KMS-11 (cell line): ENCODE measurements at regions not wholly inside any gene's neighbourhood (a gene's known extent, or its start where the extent isn't known, plus 50 kb on each side); places are given as distances from the start of the nearest gene placed in this dataset.

Source experiments
- H2AFZ ChIP-seq: fragments of 200-600 bp; sonication (generic); 2 replicates; pipeline ENCODE4 v1.6.1; 2016; ENCODE audit warnings: antibody characterized with exemption, mixed run types, low read depth
- H3K27ac ChIP-seq: fragments of 200-600 bp; sonication (generic); 2 replicates; pipeline ENCODE4 v1.6.1; 2016; ENCODE audit warnings: mild to moderate bottlenecking, mixed run types
- H3K27me3 ChIP-seq: fragments of 200-600 bp; sonication (generic); 2 replicates; pipeline ENCODE4 v1.6.1; 2017; ENCODE audit warnings: mild to moderate bottlenecking, low read depth, mixed run types, moderate library complexity; ENCODE audit not compliant: insufficient read depth
- H3K36me3 ChIP-seq: fragments of 200-600 bp; sonication (generic); 2 replicates; pipeline ENCODE4 v1.6.1; 2017; ENCODE audit warnings: mild to moderate bottlenecking, mixed run types; ENCODE audit not compliant: insufficient read depth
- H3K4me1 ChIP-seq: fragments of 200-600 bp; sonication (generic); 2 replicates; pipeline ENCODE4 v1.6.1; 2016; ENCODE audit warnings: mild to moderate bottlenecking, low read depth, mixed run types; ENCODE audit not compliant: poor library complexity, severe bottlenecking
- H3K4me2 ChIP-seq: fragments of 200-600 bp; sonication (generic); 2 replicates; pipeline ENCODE4 v1.7.0; 2016; ENCODE audit warnings: mild to moderate bottlenecking, mixed run types
- H3K4me3 ChIP-seq: fragments of 200-600 bp; sonication (generic); IDR thresholded peaks from 2 replicates; pipeline ENCODE4 v1.6.1; 2017; ENCODE audit warnings: low read depth, low read length, mixed read lengths; ENCODE audit not compliant: insufficient read depth
- H3K79me2 ChIP-seq: fragments of 200-600 bp; sonication (generic); 2 replicates; pipeline ENCODE4 v1.6.1; 2016; ENCODE audit warnings: low read depth, mixed run types; ENCODE audit not compliant: insufficient read depth
- H3K9ac ChIP-seq: fragments of 200-600 bp; sonication (generic); 2 replicates; pipeline ENCODE4 v1.6.1; 2016; ENCODE audit warnings: mild to moderate bottlenecking, mixed run types
- H4K20me1 ChIP-seq: fragments of 200-600 bp; sonication (generic); 2 replicates; pipeline ENCODE4 v1.6.1; 2016; ENCODE audit warnings: mild to moderate bottlenecking, mixed run types; ENCODE audit not compliant: insufficient read depth
- CTCF ChIP-seq: fragments of 200-600 bp; sonication (generic); conservative IDR thresholded peaks from 2 replicates; pipeline ENCODE4 v1.6.1; 2017; ENCODE audit warnings: low read depth, mild to moderate bottlenecking, antibody characterized with exemption, low read length, moderate library complexity, mixed read lengths

GRCh38 chr2:180672377-180672776, 308.0 kb upstream of the UBE2E3 start:
- Histone ChIP-seq H3K9ac (no peak overlapping the region), H3K27me3 (no peaks in the 10 kb centered on the region), H3K4me3 (no peak overlapping the region), H2AFZ (no peak overlapping the region), H3K79me2 (no peaks in the 10 kb centered on the region), H4K20me1 (no peaks in the 10 kb centered on the region), H3K4me1 (no peaks in the 10 kb centered on the region), H3K27ac (no peak overlapping the region), H3K4me2 (no peak overlapping the region), H3K36me3 (no peaks in the 10 kb centered on the region; the same call in 1 of the 2 replicates)
- no peak for TF ChIP-seq CTCF

- H3K4me3 ChIP-seq = no peak overlapping the region
- H3K4me2 ChIP-seq = no peak overlapping the region
- no peaks in the 10 kb centered on the region for H3K79me2 ChIP-seq
- H3K27ac ChIP-seq = no peak overlapping the region
- no peaks in the 10 kb centered on the region for H3K4me1 ChIP-seq
- no peaks in the 10 kb centered on the region for H4K20me1 ChIP-seq
- H3K36me3 ChIP-seq = no peaks in the 10 kb centered on the region; the same call in 1 of the 2 replicates
- TF ChIP-seq CTCF = no peak
- H2AFZ ChIP-seq = no peak overlapping the region
- no peaks in the 10 kb centered on the region for H3K27me3 ChIP-seq
- H3K9ac ChIP-seq = no peak overlapping the region
Measured at GRCh38 chr2:180670302-180671003, 310.0 kb upstream of the UBE2E3 start.

GRCh38 chr2:180669016-180669415, 311.4 kb upstream of the UBE2E3 start:
- H3K4me3 ChIP-seq = no peak overlapping the region
- no peak overlapping the region for H3K4me2 ChIP-seq
- no peaks in the 10 kb centered on the region for H3K27me3 ChIP-seq
- H2AFZ ChIP-seq = no peak overlapping the region
- H3K9ac ChIP-seq = no peak overlapping the region
- H3K79me2 ChIP-seq = no peaks in the 10 kb centered on the region
- no peak for TF ChIP-seq CTCF
- H3K4me1 ChIP-seq = no peaks in the 10 kb centered on the region
- no peaks in the 10 kb centered on the region for H4K20me1 ChIP-seq
- H3K36me3 ChIP-seq = no peaks in the 10 kb centered on the region; the same call in 1 of the 2 replicates
- no peak overlapping the region for H3K27ac ChIP-seq

- H3K4me3 ChIP-seq = no peak overlapping the region
- TF ChIP-seq CTCF = no peak
- H3K27me3 ChIP-seq = no peaks in the 10 kb centered on the region
Measured at GRCh38 chr2:180664507-180664906, 315.9 kb upstream of the UBE2E3 start.

More at GRCh38 chr2:180664507-180664906, 315.9 kb upstream of the UBE2E3 start:
- no peak overlapping the region for H3K9ac ChIP-seq
- no peaks in the 10 kb centered on the region for H3K79me2 ChIP-seq
- no peaks in the 10 kb centered on the region for H4K20me1 ChIP-seq
- H3K4me1 ChIP-seq = peaks cover 6% of the 10 kb centered on the region
- no peak overlapping the region for H3K27ac ChIP-seq
- H3K36me3 ChIP-seq = no peaks in the 10 kb centered on the region; the same call in 1 of the 2 replicates
- no peak overlapping the region for H2AFZ ChIP-seq
- H3K4me2 ChIP-seq = no peak overlapping the region
